IPS-15b (cell line): ENCODE measurements at regions not wholly inside any gene's neighbourhood (a gene's known extent, or its start where the extent isn't known, plus 50 kb on each side); places are given as distances from the start of the nearest gene placed in this dataset.
A peak's percentile ranks its signal among the peaks of the same experiment; 100 is the strongest.
"Not testable (repeated sequence)": the region's sequence is repeated elsewhere in the genome, so short reads cannot be mapped to it uniquely, and the experiment has no call there.

Experiments
- H3K27me3 ChIP-seq: one replicate; pipeline ENCODE4 v1.6.1; 2013; ENCODE audit warnings: low read length; ENCODE audit not compliant: control insufficient read depth, insufficient read depth
- H3K36me3 ChIP-seq: one replicate; pipeline ENCODE4 v1.6.1; 2013; ENCODE audit warnings: low read length; ENCODE audit not compliant: control insufficient read depth, insufficient read depth
- H3K4me1 ChIP-seq: one replicate; pipeline ENCODE4 v1.6.1; 2013; ENCODE audit warnings: mild to moderate bottlenecking, low read length; ENCODE audit not compliant: control insufficient read depth, insufficient read depth
- H3K4me3 ChIP-seq: one replicate; pipeline ENCODE4 v1.5.1; 2013; ENCODE audit warnings: low read depth, low read length
- H3K9ac ChIP-seq: one replicate; pipeline ENCODE4 v1.6.1; 2013; ENCODE audit warnings: low read depth, mild to moderate bottlenecking, low read length
- H3K9me3 ChIP-seq: one replicate; pipeline ENCODE4 v1.6.1; 2013; ENCODE audit warnings: mild to moderate bottlenecking, low read length; ENCODE audit not compliant: control insufficient read depth, insufficient read depth

DNA sequence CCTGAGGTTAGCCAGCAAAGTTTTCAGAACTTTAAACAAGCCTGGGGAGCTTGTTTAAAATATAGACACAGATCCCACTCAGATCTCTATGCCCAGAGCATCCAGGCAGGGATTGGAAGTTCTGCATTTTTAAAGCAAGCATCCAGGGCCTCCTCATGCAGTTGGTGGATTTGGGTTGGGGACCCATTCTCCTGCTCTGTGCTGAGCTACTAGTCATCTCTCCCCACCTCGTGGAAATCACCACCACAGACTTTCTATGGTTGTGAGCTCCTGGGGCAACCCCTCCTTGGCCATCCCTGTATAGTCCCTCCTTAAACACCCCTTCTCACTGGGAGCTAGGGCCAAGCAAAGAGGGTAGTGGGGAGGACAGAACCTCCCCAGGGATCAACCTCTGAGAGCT, 73.5 kb upstream of the CASZ1 start:
- Histone ChIP-seq H3K9me3 (no peaks in the 10 kb centered on the region), H3K36me3 (no peaks in the 10 kb centered on the region), H3K27me3 (peaks cover 10% of the 10 kb centered on the region), H3K9ac (no peak overlapping the region), H3K4me3 (no peak overlapping the region), H3K4me1 (peaks cover 3% of the 10 kb centered on the region)

DNA sequence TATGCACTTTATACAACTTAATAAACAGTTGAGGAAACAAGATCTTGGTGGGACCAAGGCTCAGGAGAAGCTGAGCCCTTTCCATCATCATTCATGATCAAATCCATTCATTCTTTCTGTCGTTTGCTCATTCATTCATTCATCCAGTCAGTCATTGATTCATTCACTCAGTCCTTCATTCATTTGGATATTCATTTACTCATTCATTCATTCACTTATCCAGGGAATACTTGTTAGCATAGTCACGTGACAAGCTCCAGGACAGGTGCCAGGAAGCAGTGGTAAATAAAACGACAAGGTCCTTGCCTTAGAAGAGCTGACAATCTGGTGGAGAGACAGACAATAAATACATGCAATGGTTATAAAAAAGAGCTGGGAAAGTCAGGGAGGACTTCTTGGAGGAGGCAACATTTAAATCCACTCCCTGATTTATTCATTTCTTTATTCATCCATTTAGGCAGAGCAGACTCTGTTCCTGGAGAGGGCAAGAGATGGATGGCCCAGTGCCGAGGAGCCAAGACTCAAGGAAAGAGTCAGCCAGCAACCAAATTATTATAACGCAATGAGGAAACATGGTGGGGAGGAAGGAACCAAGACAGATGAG, 74.1 kb upstream of the CASZ1 start:
- H3K4me3 ChIP-seq = no peak overlapping the region
- no peaks in the 10 kb centered on the region for H3K9me3 ChIP-seq
- H3K27me3 ChIP-seq = peaks cover 9% of the 10 kb centered on the region
- no peak overlapping the region for H3K9ac ChIP-seq
- no peaks in the 10 kb centered on the region for H3K36me3 ChIP-seq
- H3K4me1 ChIP-seq = peaks cover 3% of the 10 kb centered on the region

DNA sequence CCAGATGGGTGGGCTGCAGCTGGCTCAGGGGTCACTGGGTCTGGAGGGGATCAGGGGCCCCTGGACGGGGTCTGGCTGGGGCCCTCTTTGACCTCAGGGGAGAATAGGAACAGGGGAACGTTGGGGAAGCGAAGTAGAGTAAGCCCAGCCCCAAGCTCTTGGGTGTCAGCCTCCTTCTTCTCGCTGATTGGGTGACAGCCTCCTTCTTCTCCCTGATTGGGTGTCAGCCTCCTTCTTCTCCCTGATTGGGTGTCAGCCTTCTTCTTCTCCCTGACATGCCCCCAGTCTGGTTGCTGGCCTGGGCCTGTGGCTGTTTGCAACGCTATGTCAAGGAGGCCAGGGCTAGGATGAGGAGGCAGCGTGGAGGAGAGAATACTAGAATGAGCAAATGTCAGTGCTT, 76.7 kb upstream of the CASZ1 start:
- Histone ChIP-seq H3K9me3 (no peaks in the 10 kb centered on the region), H3K4me1 (no peaks in the 10 kb centered on the region)

DNA sequence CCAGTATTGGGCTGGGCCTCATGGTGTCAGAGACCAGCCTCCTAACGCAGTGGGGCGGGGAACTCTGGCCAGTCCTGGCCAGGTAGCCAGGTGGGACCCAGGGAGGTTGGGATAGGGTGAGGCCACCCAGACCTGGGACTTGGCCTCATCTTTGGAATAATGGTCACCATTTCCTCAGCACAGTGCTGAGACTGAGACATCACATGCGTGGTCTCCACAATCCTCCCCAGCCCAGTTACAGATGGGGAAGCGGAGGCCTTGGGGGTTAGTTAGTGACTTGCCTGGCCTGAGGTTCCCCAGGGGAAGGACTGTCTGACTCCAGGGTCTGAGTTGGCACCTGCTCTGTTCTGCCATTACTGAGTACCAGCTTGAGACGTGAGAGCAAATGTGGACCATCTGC, 77.9 kb upstream of the CASZ1 start:
- Histone ChIP-seq H3K9ac (no peak overlapping the region), H3K9me3 (no peaks in the 10 kb centered on the region), H3K4me1 (no peaks in the 10 kb centered on the region), H3K4me3 (no peak overlapping the region), H3K36me3 (no peaks in the 10 kb centered on the region), H3K27me3 (no peaks in the 10 kb centered on the region)

More for the DNA sequence above, 76.7 kb upstream of the CASZ1 start:
- Histone ChIP-seq H3K27me3 (no peaks in the 10 kb centered on the region), H3K4me3 (no peak overlapping the region), H3K9ac (no peak overlapping the region), H3K36me3 (no peaks in the 10 kb centered on the region)

DNA sequence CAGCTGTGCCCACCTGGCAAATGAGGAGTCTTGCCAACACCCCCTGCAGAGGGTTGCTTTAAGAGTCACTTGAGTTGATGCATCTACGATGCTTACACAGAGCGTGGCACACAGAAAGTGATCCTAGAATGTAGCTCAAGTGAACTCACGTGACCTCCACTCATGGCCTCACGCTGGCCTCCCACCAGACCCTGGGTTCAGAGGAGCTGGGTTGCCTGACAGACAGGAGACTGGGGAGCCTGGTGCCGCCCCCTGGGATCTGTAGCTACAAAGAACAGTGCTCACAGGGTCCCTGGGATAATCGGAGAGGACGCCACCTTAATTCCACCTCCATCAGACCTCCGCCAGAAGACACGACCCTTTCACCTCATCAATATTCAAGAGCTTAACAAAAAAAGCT, 81.4 kb upstream of the CASZ1 start:
- Histone ChIP-seq H3K4me3 (no peak overlapping the region), H3K27me3 (no peaks in the 10 kb centered on the region), H3K36me3 (no peaks in the 10 kb centered on the region), H3K9ac (no peak overlapping the region), H3K9me3 (no peaks in the 10 kb centered on the region), H3K4me1 (no peaks in the 10 kb centered on the region)

DNA sequence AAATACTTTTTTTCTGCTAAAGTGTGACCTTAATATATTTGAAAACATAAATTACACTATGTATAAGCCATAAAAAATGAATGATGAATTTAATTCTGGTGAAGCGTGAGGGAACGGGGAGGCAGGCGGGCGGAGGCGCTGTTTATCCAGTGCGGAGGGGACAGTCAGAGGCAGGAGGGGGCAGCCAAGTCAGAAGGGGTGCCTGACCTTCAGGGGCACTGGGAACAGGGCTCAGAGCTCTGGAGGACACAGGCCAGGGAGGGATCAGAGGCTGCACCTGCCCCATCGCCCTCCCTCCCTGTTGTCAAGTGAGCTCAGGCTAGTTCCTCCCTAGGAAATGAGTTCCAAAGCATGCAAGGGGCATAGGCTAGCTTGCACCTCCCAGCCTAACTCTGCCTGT, 82.0 kb upstream of the CASZ1 start:
- H3K9ac ChIP-seq = no peak overlapping the region
- H3K27me3 ChIP-seq = no peaks in the 10 kb centered on the region
- H3K4me3 ChIP-seq = no peak overlapping the region
- no peaks in the 10 kb centered on the region for H3K36me3 ChIP-seq
- H3K9me3 ChIP-seq = no peaks in the 10 kb centered on the region
- no peaks in the 10 kb centered on the region for H3K4me1 ChIP-seq

DNA sequence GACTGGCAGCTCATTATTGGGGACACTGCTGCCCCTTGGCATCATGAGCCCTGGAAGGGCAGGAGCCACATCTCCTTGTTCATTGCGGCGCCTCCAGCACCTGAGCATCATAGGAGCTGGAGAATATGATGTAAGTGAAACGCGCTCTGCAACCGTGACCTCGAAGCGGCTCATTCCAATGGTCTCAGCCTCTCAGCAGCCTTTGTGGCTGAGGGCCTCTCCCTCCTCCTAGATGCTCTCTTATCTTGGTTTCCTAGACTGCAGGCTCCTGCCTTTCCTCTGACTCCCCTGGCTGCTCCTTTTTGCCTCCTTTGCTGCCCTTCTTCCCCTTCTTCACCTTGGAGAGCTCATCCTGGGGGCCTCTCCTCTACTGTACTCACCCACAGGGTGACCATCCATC, 83.6 kb upstream of the CASZ1 start:
- Histone ChIP-seq H3K27me3 (no peaks in the 10 kb centered on the region), H3K9ac (no peak overlapping the region), H3K4me3 (no peak overlapping the region), H3K4me1 (no peaks in the 10 kb centered on the region), H3K9me3 (no peaks in the 10 kb centered on the region), H3K36me3 (no peaks in the 10 kb centered on the region)

DNA sequence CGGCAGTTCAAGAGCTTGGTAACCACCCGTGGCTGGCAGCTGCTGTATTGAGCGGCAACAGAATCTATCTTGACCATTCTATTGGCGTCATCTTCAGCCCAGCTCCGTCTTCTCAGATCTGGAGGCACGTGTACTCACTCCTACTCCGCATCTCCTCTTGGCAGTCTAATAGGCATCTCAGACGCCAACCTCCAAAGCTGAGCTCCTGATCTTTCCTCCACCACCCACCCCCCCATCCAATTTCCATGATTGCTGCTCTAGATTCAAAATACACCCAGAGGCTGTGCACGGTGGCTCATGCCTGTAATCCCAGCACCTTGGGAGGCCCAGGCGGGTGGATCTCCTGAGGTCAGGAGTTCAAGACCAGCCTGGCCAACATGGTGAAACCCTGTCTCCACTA, 84.6 kb upstream of the CASZ1 start:
- Histone ChIP-seq H3K9ac (no peak overlapping the region), H3K4me1 (no peaks in the 10 kb centered on the region), H3K27me3 (no peaks in the 10 kb centered on the region), H3K4me3 (no peak overlapping the region), H3K36me3 (no peaks in the 10 kb centered on the region), H3K9me3 (no peaks in the 10 kb centered on the region)

DNA sequence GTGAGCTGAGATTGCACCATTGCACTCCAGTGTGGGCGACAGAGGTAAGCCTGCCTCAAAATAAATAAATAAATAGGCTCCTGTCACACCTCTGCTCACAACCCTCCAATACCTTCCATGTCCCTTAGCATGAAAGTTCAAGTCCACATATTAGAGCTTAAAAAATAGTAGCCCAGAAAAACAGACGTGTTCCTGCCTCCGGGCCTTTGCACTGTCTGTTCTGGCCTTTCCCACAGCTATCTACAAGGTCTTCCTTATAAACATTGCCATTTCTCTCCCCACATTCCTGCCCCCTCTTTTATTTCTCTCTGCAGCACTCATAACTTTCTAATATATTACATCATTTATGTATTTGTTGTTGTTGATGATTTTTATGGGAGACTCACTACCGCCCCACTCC, 85.6 kb upstream of the CASZ1 start:
- Histone ChIP-seq H3K4me1 (no peaks in the 10 kb centered on the region), H3K9me3 (no peaks in the 10 kb centered on the region), H3K4me3 (no peak overlapping the region), H3K36me3 (no peaks in the 10 kb centered on the region), H3K27me3 (no peaks in the 10 kb centered on the region), H3K9ac (no peak overlapping the region)

DNA sequence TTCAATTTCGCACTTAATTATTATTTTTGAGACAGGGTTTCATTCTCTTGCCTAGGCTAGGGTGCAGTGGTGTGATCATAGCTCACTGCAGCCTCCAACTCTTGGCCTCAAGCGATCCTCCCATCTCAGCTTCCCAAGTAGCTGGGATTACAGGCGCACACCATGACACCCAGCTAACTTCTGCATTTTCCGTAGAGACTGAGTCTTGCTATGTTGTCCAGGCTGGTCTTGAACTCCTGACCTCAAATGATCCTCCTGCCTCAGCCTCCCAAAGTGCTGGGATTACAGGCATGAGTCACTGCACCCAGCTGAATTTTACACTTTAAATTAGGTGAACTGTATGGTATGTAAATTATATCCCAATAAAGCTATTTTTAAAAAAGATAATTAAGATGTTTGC, 90.6 kb upstream of the CASZ1 start:
- Histone ChIP-seq H3K4me1 (peaks cover 15% of the 10 kb centered on the region), H3K27me3 (peaks cover 23% of the 10 kb centered on the region)
- H3K9me3 ChIP-seq, H3K36me3 ChIP-seq, H3K9ac ChIP-seq, H3K4me3 ChIP-seq: not testable (repeated sequence)

DNA sequence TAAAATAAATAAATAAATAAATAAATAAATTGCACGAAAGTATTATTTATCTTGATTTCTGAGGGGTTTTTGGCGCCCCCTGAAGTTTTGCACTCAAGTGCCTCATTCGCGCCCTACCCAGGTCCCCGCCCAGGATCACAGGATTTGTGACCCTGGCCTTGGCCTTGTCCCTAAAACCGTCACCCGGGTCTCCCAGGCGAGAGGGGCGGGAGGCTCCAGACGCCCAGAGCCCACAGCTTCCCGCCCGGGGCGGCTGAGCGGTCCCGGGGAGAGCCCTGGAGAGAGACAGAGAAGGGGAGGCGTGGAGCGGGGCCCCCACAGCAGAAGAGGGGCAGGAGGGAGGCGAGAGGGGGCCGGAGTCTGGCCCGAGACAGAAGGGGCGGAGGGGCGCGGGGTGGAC, 91.8 kb upstream of the CASZ1 start:
- peaks cover 15% of the 10 kb centered on the region for H3K4me1 ChIP-seq
- peaks cover 23% of the 10 kb centered on the region for H3K27me3 ChIP-seq
- H3K36me3 ChIP-seq = no peaks in the 10 kb centered on the region
- H3K9me3 ChIP-seq = no peaks in the 10 kb centered on the region
- no peak overlapping the region for H3K9ac ChIP-seq
- peak overlapping the region; percentile 30 for H3K4me3 ChIP-seq

DNA sequence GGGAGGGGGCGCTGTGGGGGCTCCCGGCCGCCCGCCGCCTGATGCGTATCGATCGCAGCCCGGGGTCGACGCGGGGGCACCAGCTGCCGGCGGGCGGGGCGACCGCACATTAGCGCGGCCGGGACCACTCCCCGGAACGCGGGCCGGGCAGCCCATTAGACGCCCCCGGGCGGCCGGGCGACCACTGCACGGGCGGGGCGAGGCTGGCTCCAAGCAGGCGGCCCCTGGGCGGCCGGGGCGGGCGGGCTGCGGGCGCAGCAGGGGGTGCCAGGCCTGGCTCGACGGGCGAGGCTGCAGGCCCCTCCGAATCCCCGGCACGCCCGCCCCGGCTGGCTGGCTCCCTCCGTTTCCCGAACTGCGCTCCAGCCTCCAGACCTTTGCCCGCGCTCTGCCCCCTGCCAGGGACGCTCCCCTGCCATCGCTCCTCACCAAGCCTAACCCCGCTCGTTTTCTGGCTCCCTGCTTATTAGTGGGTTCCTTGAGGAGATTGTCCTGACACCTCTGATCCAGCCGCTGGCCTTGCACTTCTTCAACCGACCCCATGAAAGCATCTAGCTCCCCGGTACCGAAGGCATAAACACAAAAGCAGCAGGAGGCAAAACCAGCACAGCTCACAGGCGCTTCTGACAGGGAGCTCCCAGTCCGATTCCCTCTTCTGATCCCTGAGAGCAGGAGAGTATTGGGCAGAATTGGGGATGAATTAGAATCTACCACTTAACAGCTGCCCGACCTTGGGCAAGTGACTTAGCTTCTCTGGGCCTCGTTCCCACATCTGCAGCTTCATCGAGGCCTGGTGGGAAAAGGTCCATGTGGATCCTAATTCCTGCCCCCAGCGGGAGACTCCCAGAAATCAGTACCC, 92.6 kb upstream of the CASZ1 start:
- H3K27me3 ChIP-seq = peaks cover 23% of the 10 kb centered on the region
- no peaks in the 10 kb centered on the region for H3K36me3 ChIP-seq
- peaks cover 15% of the 10 kb centered on the region for H3K4me1 ChIP-seq
- no peaks in the 10 kb centered on the region for H3K9me3 ChIP-seq
- H3K4me3 ChIP-seq = peak overlapping the region; percentile 52
- H3K9ac ChIP-seq = no peak overlapping the region
